Psoas muscle (tissue), 7 donors: ENCODE measurements at regions not wholly inside any gene's neighbourhood (a gene's known extent, or its start where the extent isn't known, plus 50 kb on each side); places are given as distances from the start of the nearest gene placed in this dataset.
"Not testable (repeated sequence)": the region's sequence is repeated elsewhere in the genome, so short reads cannot be mapped to it uniquely, and the experiment has no call there.

Experiments
- ATAC-seq, 4 donors: fragments of 200-7000 bp; cut with Tn5 transposase; one replicate each; pipeline ENCODE4 v1.9.1; 2020; ENCODE audit warnings: moderate library complexity in 3 of 4, mild to moderate bottlenecking in 2 of 4
- DNase-seq, 2 donors: peaks; one replicate each; pipeline ENCODE4 v3.0.0-alpha.2; 2020
- H3K27ac ChIP-seq: fragments of 200-600 bp; one replicate; pipeline ENCODE4 v1.8.0; 2022
- H3K27me3 ChIP-seq, 3 donors: fragments of 200-600 bp in 1 of 3; one replicate each; pipeline versions ENCODE4 v1.6.1 to v1.8.0; 2013 to 2022; ENCODE audit warnings: low read length in 2 of 3, mild to moderate bottlenecking in 2 of 3, moderate library complexity in 1 of 3; ENCODE audit not compliant: insufficient read depth in 3 of 3
- H3K36me3 ChIP-seq, 2 donors: fragments of 200-600 bp in 1 of 2; one replicate each; pipeline versions ENCODE4 v1.6.1 to v1.8.0; 2013 to 2022; ENCODE audit warnings: low read depth in 1 of 2, mild to moderate bottlenecking in 1 of 2, moderate library complexity in 1 of 2; ENCODE audit not compliant: insufficient read depth in 1 of 2
- H3K4me1 ChIP-seq: fragments of 200-600 bp; one replicate; pipeline ENCODE4 v1.8.0; 2022
- H3K4me3 ChIP-seq: fragments of 200-600 bp; one replicate; pipeline ENCODE4 v1.8.0; 2022; ENCODE audit warnings: mild to moderate bottlenecking
- H3K9me3 ChIP-seq: fragments of 200-600 bp; one replicate; pipeline ENCODE4 v1.8.0; 2022
- WGBS, 3 donors: extraction: QIAGEN DNeasy Blood & Tissue Kit; methylation state at CpG; one replicate each; pipeline versions ENCODE4 v1.1.6 to v1.1.7; 2013; 5-methylcytosine and 5-hydroxymethylcytosine counted together
- intact Hi-C, 2 donors: fragments of 100-400 bp; cut with DNase I; formaldehyde crosslinking; loops; one replicate each; pipeline versions ENCODE4 v1.11.0 to v1.14.2; 2022
- TF ChIP-seq, protein P1 (sequence below): fragments of 200-600 bp; IDR thresholded peaks from one replicate; pipeline ENCODE4 v1.8.0; 2022; ENCODE audit warnings: antibody characterized with exemption
- donor health status: healthy with polysubstance abuse.
- donor health status: DM: no; HTN: no; CAD: no; lungs with moderate emphysema.
- donor health status: Bipolar disorder and iron deficiency.
- donor health status: healthy.
- donor health status: DM: yes; HTN: yes; CAD: no.
- donor health status: DM: no; HTN: no; CAD: no.
- donor health status: DM: yes; HTN: yes; CAD: no.

- WGBS, 3 donors = 70 to 80% (median 71%) methylated on average over 4 of the region's 4 CpGs
- H3K4me1 ChIP-seq = no peaks in the 10 kb centered on the region
- TF ChIP-seq, protein P1, sequence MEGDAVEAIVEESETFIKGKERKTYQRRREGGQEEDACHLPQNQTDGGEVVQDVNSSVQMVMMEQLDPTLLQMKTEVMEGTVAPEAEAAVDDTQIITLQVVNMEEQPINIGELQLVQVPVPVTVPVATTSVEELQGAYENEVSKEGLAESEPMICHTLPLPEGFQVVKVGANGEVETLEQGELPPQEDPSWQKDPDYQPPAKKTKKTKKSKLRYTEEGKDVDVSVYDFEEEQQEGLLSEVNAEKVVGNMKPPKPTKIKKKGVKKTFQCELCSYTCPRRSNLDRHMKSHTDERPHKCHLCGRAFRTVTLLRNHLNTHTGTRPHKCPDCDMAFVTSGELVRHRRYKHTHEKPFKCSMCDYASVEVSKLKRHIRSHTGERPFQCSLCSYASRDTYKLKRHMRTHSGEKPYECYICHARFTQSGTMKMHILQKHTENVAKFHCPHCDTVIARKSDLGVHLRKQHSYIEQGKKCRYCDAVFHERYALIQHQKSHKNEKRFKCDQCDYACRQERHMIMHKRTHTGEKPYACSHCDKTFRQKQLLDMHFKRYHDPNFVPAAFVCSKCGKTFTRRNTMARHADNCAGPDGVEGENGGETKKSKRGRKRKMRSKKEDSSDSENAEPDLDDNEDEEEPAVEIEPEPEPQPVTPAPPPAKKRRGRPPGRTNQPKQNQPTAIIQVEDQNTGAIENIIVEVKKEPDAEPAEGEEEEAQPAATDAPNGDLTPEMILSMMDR = no peak
- no peaks in the 10 kb centered on the region for H3K36me3 ChIP-seq
- no peaks in the 10 kb centered on the region for H3K9me3 ChIP-seq
- H3K27ac ChIP-seq = no peak overlapping the region
- ATAC-seq (no peak), DNase-seq (no peak)
- intact Hi-C loops = no loop called here
- H3K27me3 ChIP-seq = no peaks in the 10 kb centered on the region
- H3K4me3 ChIP-seq = no peak overlapping the region
These were observed 83.4 kb downstream of the TNFRSF13B start for GRCh38 chr17:16888413-16889087.

GRCh38 chr17:16887523-16888095, 84.3 kb downstream of the TNFRSF13B start:
- Histone ChIP-seq H3K4me3 (no peak overlapping the region), H3K9me3 (no peaks in the 10 kb centered on the region), H3K27me3 (no peaks in the 10 kb centered on the region), H3K4me1 (no peaks in the 10 kb centered on the region), H3K27ac (no peak overlapping the region), H3K36me3 (no peaks in the 10 kb centered on the region)
- intact Hi-C loops = no loop called here
- no peak for ATAC-seq
- 86 to 92% (median 91%) methylated on average over 4 of the region's 4 CpGs for WGBS, 3 donors
- TF ChIP-seq, protein P1 = no peak
- DNase-seq = no peak

DNA sequence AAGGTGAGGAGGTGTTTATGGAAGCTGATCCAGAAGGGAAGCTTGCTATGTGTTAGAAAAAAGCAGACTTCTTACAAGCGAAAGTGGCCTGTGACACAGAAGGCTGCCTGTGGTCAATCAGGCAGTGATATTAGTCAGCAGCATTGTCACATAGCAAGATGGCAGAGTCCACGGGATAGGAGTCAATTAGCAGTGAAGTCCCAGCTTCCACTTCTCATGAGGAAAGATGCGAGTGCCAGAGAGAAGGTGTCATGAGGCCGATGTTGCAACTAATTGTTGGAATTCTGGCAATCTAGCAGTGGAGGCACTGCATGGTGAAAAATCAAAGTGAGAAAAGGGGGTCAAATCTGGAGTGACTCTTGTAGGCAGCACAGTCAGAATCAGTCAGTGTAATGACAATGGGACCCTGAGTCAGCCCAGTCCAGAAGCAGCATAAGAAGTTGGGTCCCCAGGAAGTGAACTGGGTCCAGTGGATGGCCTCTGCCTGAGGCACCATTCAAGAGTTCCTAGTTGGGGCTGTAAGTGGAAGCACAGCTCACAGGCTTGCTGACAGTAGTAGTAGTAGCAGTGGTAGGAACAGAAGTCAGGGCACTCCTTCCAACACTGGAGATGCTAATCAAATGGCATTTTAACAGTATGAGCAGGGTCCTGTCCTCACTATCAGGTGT, 85.1 kb downstream of the TNFRSF13B start:
- H3K36me3 ChIP-seq = no peaks in the 10 kb centered on the region
- no peaks in the 10 kb centered on the region for H3K9me3 ChIP-seq
- H3K27ac ChIP-seq = no peak overlapping the region
- 58 to 76% (median 60%) methylated on average over 4 of the region's 4 CpGs for WGBS, 3 donors
- no peak for ATAC-seq
- no peak for DNase-seq
- H3K27me3 ChIP-seq = no peaks in the 10 kb centered on the region
- no peaks in the 10 kb centered on the region for H3K4me1 ChIP-seq
- no peak overlapping the region for H3K4me3 ChIP-seq
- intact Hi-C loops = no loop called here
- TF ChIP-seq, protein P1 = no peak

- 81 to 92% (median 92%) methylated on average over 4 to 6 of the region's 6 CpGs for WGBS, 3 donors
- H3K36me3 ChIP-seq, H3K4me3 ChIP-seq, H3K9me3 ChIP-seq, H3K27me3 ChIP-seq, intact Hi-C loops, DNase-seq, ATAC-seq, H3K27ac ChIP-seq, H3K4me1 ChIP-seq: not testable (repeated sequence)
These were observed 86.7 kb downstream of the TNFRSF13B start for GRCh38 chr17:16885204-16885603.

DNA sequence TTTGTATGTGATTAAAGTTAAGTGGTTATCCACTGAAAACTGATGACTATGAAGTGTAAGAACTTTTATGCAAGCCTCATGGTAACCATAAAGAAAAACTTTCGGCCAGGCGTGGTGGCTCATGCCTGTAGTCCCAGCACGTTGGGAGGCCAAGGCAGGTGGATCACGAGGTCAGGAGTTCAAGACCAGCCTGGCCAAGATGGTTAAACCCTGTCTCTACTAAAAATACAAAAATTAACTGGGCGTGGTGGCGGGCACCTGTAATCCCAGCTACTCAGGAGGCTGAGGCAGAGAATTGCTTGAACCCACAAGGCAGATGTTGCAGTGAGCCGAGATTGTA, 89.0 kb downstream of the TNFRSF13B start:
- ATAC-seq, H3K27ac ChIP-seq, H3K27me3 ChIP-seq, intact Hi-C loops, H3K9me3 ChIP-seq, H3K36me3 ChIP-seq, DNase-seq, H3K4me1 ChIP-seq, H3K4me3 ChIP-seq: not testable (repeated sequence)
- 81 to 95% (median 94%) methylated on average over 7 of the region's 7 CpGs for WGBS, 3 donors
